Ishikawa (cell line): ENCODE measurements at regions not wholly inside any gene's neighbourhood (a gene's known extent, or its start where the extent isn't known, plus 50 kb on each side); places are given as distances from the start of the nearest gene placed in this dataset.

Experiments used
- CEBPB ChIP-seq: IDR thresholded peaks from 2 replicates; pipeline ENCODE4 v1.6.1; 2012
- CREB1 ChIP-seq: IDR thresholded peaks from 2 replicates; pipeline ENCODE4 v1.6.1; 2012; ENCODE audit warnings: low read depth
- EGR1 ChIP-seq: IDR thresholded peaks from 2 replicates; pipeline ENCODE4 v1.6.1; 2012
- EP300 ChIP-seq: IDR thresholded peaks from 2 replicates; pipeline ENCODE4 v1.6.1; 2012; ENCODE audit warnings: borderline replicate concordance
- FOXM1 ChIP-seq: IDR thresholded peaks from 2 replicates; pipeline ENCODE4 v1.6.1; 2012; ENCODE audit warnings: low read depth, borderline replicate concordance
- NFIC ChIP-seq: IDR thresholded peaks from 2 replicates; pipeline ENCODE4 v1.6.1; 2012
- RAD21 ChIP-seq: IDR thresholded peaks from 2 replicates; pipeline ENCODE4 v1.6.1; 2012; ENCODE audit warnings: low read depth
- REST ChIP-seq: IDR thresholded peaks from 2 replicates; pipeline ENCODE4 v1.6.1; 2012; ENCODE audit warnings: low read depth, mild to moderate bottlenecking
- TAF1 ChIP-seq: IDR thresholded peaks from 2 replicates; pipeline ENCODE4 v1.6.1; 2012; ENCODE audit warnings: low read depth, mild to moderate bottlenecking
- TCF12 ChIP-seq: IDR thresholded peaks from 2 replicates; pipeline ENCODE4 v1.6.1; 2012; ENCODE audit warnings: low read depth
- TEAD4 ChIP-seq: IDR thresholded peaks from 2 replicates; pipeline ENCODE4 v1.6.1; 2012
- YY1 ChIP-seq: IDR thresholded peaks from 2 replicates; pipeline ENCODE4 v1.6.1; 2012; ENCODE audit warnings: low read depth
- ZBTB7A ChIP-seq: IDR thresholded peaks from 2 replicates; pipeline ENCODE4 v1.6.1; 2012; ENCODE audit warnings: low read depth
- TF ChIP-seq, protein P1 (sequence below): IDR thresholded peaks from 2 replicates; pipeline ENCODE4 v1.6.1; 2012
- TF ChIP-seq, protein P2 (sequence below): IDR thresholded peaks from 2 replicates; pipeline ENCODE4 v1.6.1; 2012

- TF ChIP-seq RAD21 = no peak
- no peak for TF ChIP-seq EGR1
- TF ChIP-seq REST = no peak
- no peak for TF ChIP-seq CREB1
- TF ChIP-seq EP300 = no peak
- TF ChIP-seq ZBTB7A = no peak
- TF ChIP-seq, protein P1, sequence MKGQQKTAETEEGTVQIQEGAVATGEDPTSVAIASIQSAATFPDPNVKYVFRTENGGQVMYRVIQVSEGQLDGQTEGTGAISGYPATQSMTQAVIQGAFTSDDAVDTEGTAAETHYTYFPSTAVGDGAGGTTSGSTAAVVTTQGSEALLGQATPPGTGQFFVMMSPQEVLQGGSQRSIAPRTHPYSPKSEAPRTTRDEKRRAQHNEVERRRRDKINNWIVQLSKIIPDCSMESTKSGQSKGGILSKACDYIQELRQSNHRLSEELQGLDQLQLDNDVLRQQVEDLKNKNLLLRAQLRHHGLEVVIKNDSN = no peak
- TF ChIP-seq TAF1 = no peak
- no peak for TF ChIP-seq CEBPB
- TF ChIP-seq YY1 = no peak
- no peak for TF ChIP-seq NFIC
- TF ChIP-seq FOXM1 = no peak
- TF ChIP-seq, protein P2, sequence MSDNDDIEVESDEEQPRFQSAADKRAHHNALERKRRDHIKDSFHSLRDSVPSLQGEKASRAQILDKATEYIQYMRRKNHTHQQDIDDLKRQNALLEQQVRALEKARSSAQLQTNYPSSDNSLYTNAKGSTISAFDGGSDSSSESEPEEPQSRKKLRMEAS = no peak
- no peak for TF ChIP-seq TEAD4
- no peak for TF ChIP-seq TCF12
Measured at GRCh38 chr15:58286523-58286922, 145.3 kb upstream of the LIPC start.

DNA sequence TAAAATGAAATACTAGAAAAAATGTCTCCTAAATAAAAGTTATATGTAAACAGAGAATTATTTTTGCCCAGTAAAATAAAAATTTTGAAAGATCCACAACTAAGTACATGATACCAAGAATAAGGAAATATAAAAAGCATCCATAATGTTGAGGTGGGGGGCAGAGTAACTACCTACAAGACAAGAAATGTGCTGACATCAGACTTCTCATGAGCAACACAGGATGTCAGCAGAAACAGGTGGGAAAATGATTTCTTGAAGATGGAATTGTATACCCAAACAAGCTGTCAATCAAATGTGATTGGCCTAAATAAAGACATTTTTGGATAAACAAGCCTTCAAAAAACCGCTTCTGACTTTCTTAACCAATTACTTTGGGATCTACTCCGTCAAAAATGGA lies 143.9 kb upstream of the LIPC start:
- TF ChIP-seq CEBPB (no peak), RAD21 (no peak), NFIC (no peak)

DNA sequence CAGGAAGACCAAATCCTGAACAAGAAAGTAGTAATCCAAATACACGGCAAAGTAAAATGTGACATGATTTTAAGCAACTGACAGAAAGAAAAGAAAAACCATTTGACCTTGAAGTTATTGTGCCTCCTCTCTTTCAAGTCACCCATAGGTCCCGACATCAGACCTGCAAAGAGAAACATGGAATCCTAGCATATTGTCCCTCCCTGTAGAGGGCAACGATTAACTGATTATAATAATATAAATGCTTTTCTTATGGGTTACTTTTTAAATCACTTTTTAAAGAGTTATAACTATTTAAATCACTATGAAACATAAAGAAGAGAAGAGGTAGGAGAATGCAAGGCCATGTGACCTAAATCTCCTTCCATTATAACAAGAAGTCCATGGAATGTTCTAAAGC lies 143.2 kb upstream of the LIPC start:
- no peak for TF ChIP-seq NFIC
- TF ChIP-seq TEAD4 = no peak
- no peak for TF ChIP-seq ZBTB7A
- no peak for TF ChIP-seq REST
- TF ChIP-seq CREB1 = no peak
- TF ChIP-seq CEBPB = no peak

DNA sequence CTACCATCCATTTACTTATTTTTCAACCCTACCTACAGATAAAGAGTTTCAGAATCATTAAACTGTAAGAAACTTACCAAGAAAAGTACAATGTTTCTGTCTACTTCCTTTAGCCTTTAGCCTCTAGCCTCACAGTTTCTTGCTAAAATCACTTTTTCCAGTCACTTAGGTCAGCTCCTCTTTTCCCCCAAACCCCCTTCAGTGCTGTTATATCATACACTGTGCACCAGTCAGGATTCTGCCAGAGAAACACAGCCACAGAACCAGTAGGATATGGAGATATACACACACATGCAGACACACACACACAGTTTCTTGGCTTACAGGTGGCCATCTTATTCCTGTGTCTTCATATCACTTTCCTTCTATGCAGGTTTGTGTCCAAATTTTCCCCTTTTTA lies 139.9 kb upstream of the LIPC start:
- TF ChIP-seq RAD21 (no peak), EGR1 (no peak), EP300 (no peak), TAF1 (no peak), CREB1 (no peak), YY1 (no peak), TEAD4 (no peak), REST (no peak), NFIC (no peak), CEBPB (no peak), TCF12 (no peak), FOXM1 (no peak)
- TF ChIP-seq, protein P2 = no peak
- TF ChIP-seq, protein P1 = no peak

GRCh38 chr15:58292751-58293175 lies 139.0 kb upstream of the LIPC start:
- TF ChIP-seq EGR1 (no peak), YY1 (no peak), TAF1 (no peak), NFIC (no peak)
